HepG2 (cell line): ENCODE measurements at regions not wholly inside any gene's neighbourhood (a gene's known extent, or its start where the extent isn't known, plus 50 kb on each side); places are given as distances from the start of the nearest gene placed in this dataset.

Source experiments
- FOXK2 ChIP-seq: fragments of 450-650 bp; IDR thresholded peaks from 2 replicates; pipeline ENCODE4 v1.6.1; 2016
- MAX ChIP-seq: IDR thresholded peaks from 2 replicates; pipeline ENCODE4 v1.6.1; 2012; ENCODE audit warnings: inconsistent platforms
- MEIS2 ChIP-seq: sonication (generic); formaldehyde crosslinking; IDR thresholded peaks from 2 replicates; pipeline ENCODE4 v1.9.0; 2021; ENCODE audit warnings: mild to moderate bottlenecking, missing genetic modification reagents
- MTF2 ChIP-seq: sonication (generic); formaldehyde crosslinking; IDR thresholded peaks from 2 replicates; pipeline ENCODE4 v1.5.0; 2020; ENCODE audit warnings: missing genetic modification reagents, borderline replicate concordance
- NFYB ChIP-seq: sonication (generic); formaldehyde crosslinking; IDR thresholded peaks from 2 replicates; pipeline ENCODE4 v1.4.0; 2020; ENCODE audit warnings: missing genetic modification reagents
- NONO ChIP-seq, 2 experiments: fragments of 450-650 bp in 1 of 2; sonication (generic) in 1 of 2; formaldehyde crosslinking in 1 of 2; IDR thresholded peaks in 1 of 2; conservative IDR thresholded peaks in 1 of 2; 2 replicates each; pipeline versions ENCODE4 v1.6.1 to v1.8.0; 2017 to 2022; ENCODE audit warnings: mild to moderate bottlenecking in 1 of 2, missing genetic modification reagents in 1 of 2, moderate library complexity in 1 of 2
- NR2F6 ChIP-seq, 2 experiments: IDR thresholded peaks; 2 replicates each; pipeline ENCODE4 v1.6.1; 2016; ENCODE audit warnings: antibody characterized with exemption in 1 of 2, mild to moderate bottlenecking in 1 of 2
- TF ChIP-seq, protein P1 (sequence below): sonication (generic); formaldehyde crosslinking; IDR thresholded peaks from 2 replicates; pipeline ENCODE4 v1.5.0; 2020; ENCODE audit warnings: mild to moderate bottlenecking, missing genetic modification reagents, moderate library complexity
- TF ChIP-seq, protein P2 (sequence below): sonication (generic); formaldehyde crosslinking; IDR thresholded peaks from 2 replicates; pipeline ENCODE4 v1.8.0; 2022; ENCODE audit warnings: mild to moderate bottlenecking, missing genetic modification reagents

DNA sequence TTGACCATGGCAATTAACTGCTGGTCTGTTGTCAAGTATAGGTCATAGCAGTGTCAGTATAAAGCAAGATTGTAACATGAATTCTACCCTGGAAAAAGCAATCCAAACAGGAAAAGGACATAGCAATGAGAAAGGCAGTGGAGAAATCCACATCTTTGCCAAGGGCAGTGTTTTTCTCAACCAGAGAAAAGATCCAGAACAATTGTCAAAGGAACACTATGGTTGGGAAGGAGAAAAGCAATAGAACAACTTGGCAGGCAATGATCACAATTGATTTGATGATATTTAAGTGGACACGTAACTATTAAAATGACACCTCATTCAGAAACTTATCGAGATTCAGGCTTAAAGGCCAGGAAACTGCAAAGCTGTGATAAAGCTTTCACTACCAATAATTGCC, 271.1 kb downstream of the DIPK2A start:
- TF ChIP-seq, protein P1, sequence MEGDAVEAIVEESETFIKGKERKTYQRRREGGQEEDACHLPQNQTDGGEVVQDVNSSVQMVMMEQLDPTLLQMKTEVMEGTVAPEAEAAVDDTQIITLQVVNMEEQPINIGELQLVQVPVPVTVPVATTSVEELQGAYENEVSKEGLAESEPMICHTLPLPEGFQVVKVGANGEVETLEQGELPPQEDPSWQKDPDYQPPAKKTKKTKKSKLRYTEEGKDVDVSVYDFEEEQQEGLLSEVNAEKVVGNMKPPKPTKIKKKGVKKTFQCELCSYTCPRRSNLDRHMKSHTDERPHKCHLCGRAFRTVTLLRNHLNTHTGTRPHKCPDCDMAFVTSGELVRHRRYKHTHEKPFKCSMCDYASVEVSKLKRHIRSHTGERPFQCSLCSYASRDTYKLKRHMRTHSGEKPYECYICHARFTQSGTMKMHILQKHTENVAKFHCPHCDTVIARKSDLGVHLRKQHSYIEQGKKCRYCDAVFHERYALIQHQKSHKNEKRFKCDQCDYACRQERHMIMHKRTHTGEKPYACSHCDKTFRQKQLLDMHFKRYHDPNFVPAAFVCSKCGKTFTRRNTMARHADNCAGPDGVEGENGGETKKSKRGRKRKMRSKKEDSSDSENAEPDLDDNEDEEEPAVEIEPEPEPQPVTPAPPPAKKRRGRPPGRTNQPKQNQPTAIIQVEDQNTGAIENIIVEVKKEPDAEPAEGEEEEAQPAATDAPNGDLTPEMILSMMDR (CRISPR knock-in tag) = no peak
- no peak for TF ChIP-seq NONO (IDR thresholded peaks at IDR 0.05)
- no peak for TF ChIP-seq NONO (CRISPR knock-in tag; conservative IDR thresholded peaks at IDR 0.05)
- TF ChIP-seq FOXK2 = no peak
- no peak for TF ChIP-seq NFYB (CRISPR knock-in tag)
- TF ChIP-seq NR2F6 (IDR thresholded peaks at IDR 0.05) = no peak
- no peak for TF ChIP-seq NR2F6 (CRISPR knock-in tag; IDR thresholded peaks at IDR 0.05)
- no peak for TF ChIP-seq MTF2 (CRISPR knock-in tag)
- TF ChIP-seq, protein P2, sequence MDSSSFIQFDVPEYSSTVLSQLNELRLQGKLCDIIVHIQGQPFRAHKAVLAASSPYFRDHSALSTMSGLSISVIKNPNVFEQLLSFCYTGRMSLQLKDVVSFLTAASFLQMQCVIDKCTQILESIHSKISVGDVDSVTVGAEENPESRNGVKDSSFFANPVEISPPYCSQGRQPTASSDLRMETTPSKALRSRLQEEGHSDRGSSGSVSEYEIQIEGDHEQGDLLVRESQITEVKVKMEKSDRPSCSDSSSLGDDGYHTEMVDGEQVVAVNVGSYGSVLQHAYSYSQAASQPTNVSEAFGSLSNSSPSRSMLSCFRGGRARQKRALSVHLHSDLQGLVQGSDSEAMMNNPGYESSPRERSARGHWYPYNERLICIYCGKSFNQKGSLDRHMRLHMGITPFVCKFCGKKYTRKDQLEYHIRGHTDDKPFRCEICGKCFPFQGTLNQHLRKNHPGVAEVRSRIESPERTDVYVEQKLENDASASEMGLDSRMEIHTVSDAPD (CRISPR knock-in tag) = no peak
- TF ChIP-seq MEIS2 (CRISPR knock-in tag) = no peak
- TF ChIP-seq MAX = no peak
